ENCODE measurements at regions not wholly inside any gene's neighbourhood (a gene's known extent, or its start where the extent isn't known, plus 50 kb on each side); places are given as distances from the start of the nearest gene placed in this dataset.

- TF ChIP-seq CTCF (IDR thresholded peaks at IDR 0.05) (no peak), EZH2phosphoT487 (IDR thresholded peaks at IDR 0.05) (no peak)
Observed at GRCh38 chr6:63467247-63467954, 104.9 kb upstream of the LOC128125822 start.

All from neural progenitor cell (in vitro differentiated cells).